ENCODE measurements at regions not wholly inside any gene's neighbourhood (a gene's known extent, or its start where the extent isn't known, plus 50 kb on each side); places are given as distances from the start of the nearest gene placed in this dataset.
"Not testable (repeated sequence)": the region's sequence is repeated elsewhere in the genome, so short reads cannot be mapped to it uniquely, and the experiment has no call there.

GRCh38 chr5:56658972-56659371 is 156.4 kb upstream of the MAP3K1 start:
- DNase-seq: no peak

DNA sequence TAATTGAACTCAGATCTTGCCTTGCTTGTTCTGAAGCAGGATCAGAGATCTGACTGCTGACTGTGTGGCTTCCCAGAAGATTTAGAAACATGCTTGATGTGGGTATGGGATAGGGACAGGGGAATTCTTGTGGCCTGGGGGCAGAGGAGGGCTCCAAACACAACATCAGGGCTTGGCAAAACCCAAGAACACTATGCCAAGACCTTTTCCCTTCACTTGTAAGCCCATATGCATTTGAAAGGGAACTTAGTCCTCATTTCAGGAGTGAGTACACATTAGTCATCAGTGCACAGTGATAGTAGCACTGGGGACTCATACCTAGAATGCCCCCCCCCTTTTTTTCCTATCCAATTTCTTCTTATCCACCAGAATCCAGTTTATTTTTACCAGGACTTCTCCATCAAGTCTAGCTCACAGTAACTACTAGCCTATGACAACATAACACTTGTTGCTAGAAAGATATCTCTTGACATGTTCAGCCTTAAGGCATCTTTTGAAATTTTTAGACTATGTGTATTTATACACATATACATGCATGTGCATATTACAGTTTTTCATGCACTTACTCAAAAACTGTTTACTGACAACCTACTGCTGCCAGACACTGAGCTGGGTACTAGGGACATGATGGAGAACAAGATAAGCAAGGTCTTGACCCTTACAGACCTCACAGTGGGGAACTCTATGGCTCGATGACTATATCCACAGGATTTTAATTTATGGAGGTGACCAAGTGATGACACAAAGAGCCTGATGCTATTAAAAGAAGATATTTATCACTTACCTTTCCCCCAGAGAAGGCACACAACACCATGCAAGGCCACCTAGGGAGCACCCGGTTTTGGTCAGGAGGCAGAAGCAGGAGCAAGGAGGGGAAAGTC is 158.3 kb upstream of the MAP3K1 start:
- no peak for DNase-seq

- DNase-seq: no peak
Observed at GRCh38 chr5:56651893-56652292, 163.5 kb upstream of the MAP3K1 start.

GRCh38 chr5:56650386-56650785 is 165.0 kb upstream of the MAP3K1 start:
- no peak for DNase-seq

- DNase-seq: no peak
Observed at GRCh38 chr5:56649569-56649968, 165.8 kb upstream of the MAP3K1 start.

- DNase-seq: no peak
Observed at GRCh38 chr5:56648460-56649034, 166.8 kb upstream of the MAP3K1 start.

GRCh38 chr5:56647099-56647850 is 168.1 kb upstream of the MAP3K1 start:
- no peak for DNase-seq

GRCh38 chr5:56641635-56642260 is 173.6 kb upstream of the MAP3K1 start:
- DNase-seq: peak; percentile 26

DNA sequence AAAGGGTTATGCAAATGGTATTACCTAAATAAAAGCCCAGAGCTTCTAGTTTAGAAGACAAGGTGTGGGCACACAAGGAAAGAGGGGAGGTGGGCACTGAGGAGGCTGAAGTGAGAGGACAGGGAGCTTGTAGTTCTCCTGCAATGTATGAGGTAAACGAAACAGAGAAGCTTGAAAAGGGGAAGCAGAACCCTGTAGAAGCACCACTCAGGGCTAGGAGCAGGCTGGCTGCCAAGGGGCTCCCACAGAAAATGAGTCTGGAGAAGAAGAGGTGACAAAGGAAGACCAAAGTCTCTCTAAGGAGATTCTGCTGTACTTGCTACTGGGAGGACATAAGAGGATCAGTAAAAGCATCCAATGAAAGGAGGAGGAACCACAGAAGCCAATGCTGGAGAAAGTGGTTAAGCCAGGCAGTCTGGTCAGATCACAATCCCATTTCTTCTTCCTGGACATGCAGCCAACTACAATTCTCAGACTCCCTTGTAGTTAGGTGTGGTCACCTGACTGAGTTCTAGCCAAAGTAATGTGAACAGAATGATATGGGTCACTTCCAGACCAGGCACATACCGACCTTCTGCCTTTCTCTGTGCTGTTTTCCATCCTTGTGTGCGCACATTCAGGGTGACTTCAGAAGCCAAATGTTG is 174.5 kb upstream of the MAP3K1 start:
- no peak for DNase-seq

GRCh38 chr5:56639476-56639875 is 175.9 kb upstream of the MAP3K1 start:
- no peak for DNase-seq

DNA sequence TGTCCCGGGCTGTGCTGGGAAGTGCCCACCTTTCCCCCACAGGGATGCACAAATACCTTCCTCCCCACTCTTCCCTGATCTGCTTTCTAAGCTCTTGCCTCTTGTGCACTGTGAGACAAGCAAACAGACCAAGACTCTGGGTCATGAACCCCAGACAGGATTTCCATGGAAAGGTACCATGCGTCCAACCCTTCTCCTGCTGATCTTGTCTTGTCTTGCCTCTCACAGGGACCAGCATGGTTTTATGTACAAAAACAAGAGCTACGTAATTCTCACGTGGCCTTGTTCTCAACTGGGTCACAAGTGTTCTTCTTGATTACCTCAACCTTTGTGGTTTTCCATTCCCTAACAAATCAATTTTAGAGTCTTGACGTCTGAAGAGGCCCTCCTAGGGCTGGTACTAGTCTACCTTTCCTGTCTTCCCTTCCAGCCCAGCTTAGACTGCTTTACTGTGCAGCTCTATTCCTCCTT is 176.5 kb upstream of the MAP3K1 start:
- no peak for DNase-seq

- peak; percentile 40 for DNase-seq
Observed at GRCh38 chr5:56638061-56638621, 177.2 kb upstream of the MAP3K1 start.

GRCh38 chr5:56637321-56637920 is 177.9 kb upstream of the MAP3K1 start:
- DNase-seq: peak; percentile 53

DNA sequence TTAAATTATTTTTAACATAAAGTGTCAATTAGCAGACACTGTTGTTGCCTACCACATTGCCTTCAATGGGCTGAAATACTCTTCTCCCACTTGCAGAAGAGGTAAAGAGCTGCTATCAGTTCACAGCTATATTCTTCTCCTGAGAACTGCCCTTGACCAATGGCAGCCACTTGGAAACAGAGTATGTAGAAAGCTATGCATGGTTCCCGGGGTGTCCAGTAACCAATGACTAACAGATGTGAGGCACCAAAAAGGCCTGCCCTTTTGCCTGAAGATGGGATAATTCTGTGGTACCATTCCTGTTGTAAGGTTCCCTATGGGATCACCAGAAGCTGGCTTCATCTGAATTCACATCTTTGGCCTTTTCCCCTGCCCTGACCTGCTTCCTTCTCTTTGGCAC is 181.4 kb upstream of the MAP3K1 start:
- no peak for DNase-seq

DNA sequence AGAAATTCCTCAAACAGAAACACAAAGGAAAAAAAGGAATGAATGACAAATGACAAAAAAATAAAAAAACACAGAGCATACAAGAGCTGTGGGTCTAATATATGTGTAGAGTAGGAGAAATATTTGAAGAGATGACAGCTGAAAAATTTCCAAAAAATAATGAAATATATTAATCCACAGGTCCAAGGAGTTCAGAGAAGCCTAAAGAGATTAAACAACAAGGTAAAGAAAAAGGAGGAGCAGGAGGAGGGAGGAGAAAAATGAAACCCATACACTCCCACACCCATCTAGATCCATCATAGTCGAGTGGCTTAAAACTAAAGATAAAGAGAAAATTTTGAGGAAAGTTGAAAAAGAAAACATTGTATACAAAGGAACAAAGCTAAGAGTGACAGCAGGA is 182.4 kb upstream of the MAP3K1 start:
- no peak for DNase-seq

DNA sequence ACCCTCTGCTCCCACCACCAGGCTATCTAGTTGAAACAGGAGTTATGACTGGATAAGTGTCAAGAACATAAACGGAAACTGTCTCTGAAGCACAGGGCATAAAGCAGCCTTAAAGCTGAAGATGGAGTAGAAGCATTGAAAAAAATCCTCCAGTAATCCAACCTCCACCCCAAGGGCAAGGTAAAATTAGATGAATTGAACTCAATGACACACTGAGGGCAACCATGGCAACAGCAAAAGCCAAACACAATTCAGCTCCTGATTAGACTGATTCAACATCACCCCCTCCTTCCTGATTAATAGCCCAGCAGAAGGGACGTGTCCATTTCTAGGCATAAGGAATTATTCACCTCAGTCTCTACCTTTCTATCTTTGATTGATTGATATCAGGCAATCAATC is 183.2 kb upstream of the MAP3K1 start:
- peak; percentile 46 for DNase-seq

GRCh38 chr5:56631719-56632118 is 183.6 kb upstream of the MAP3K1 start:
- no peak for DNase-seq

DNA sequence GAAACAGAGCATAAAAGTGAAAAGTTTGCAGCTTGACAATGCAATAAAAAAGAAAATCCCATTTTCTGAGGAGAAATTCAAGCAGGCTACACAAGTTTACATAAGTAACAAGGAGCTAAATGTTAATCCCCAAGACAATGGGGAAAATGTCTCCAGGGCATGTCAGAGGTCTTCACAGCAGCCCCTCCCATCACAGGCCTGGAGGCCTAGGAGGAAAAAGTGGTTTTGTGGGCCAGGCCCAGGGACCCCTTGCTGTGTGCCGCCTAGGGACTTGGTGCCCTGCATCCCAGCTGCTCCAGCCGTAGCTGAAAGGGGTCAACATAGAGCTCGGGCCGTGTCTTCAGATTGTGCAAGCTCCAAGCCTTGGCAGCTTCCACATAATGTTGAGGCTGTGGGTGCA is 186.7 kb upstream of the MAP3K1 start:
- not testable (repeated sequence) for DNase-seq

GRCh38 chr5:56625541-56625940 is 189.8 kb upstream of the MAP3K1 start:
- DNase-seq: peak; percentile 67

GRCh38 chr5:56624751-56625150 is 190.6 kb upstream of the MAP3K1 start:
- no peak for DNase-seq

- no peak for DNase-seq
Observed at GRCh38 chr5:56622141-56622540, 193.2 kb upstream of the MAP3K1 start.

Measured in dermis blood vessel endothelial cell (primary cell).